Glutamatergic neuron (in vitro differentiated cells): ENCODE measurements at regions not wholly inside any gene's neighbourhood (a gene's known extent, or its start where the extent isn't known, plus 50 kb on each side); places are given as distances from the start of the nearest gene placed in this dataset.

ENCODE experiments used
- DNase-seq: peaks from one replicate; pipeline ENCODE4 v3.0.0; 2022
- H3K27ac Mint-ChIP-seq: one replicate; pipeline ENCODE4 v1.8.0; 2020; ENCODE audit warnings: mild to moderate bottlenecking, mixed read lengths, inconsistent platforms; ENCODE audit not compliant: unreplicated experiment
- H3K27me3 Mint-ChIP-seq: one replicate; pipeline ENCODE4 v1.8.0; 2020; ENCODE audit warnings: mild to moderate bottlenecking, moderate library complexity, mixed read lengths, inconsistent platforms; ENCODE audit not compliant: unreplicated experiment
- H3K36me3 Mint-ChIP-seq: one replicate; pipeline ENCODE4 v1.8.0; 2020; ENCODE audit warnings: mild to moderate bottlenecking, mixed read lengths, inconsistent platforms; ENCODE audit not compliant: unreplicated experiment
- H3K4me1 Mint-ChIP-seq: one replicate; pipeline ENCODE4 v1.8.0; 2020; ENCODE audit warnings: mild to moderate bottlenecking, low read depth, mixed read lengths, inconsistent platforms; ENCODE audit not compliant: unreplicated experiment
- H3K4me3 Mint-ChIP-seq: one replicate; pipeline ENCODE4 v1.8.0; 2020; ENCODE audit warnings: mild to moderate bottlenecking, mixed read lengths, inconsistent platforms; ENCODE audit not compliant: unreplicated experiment
- H3K9me3 Mint-ChIP-seq: one replicate; pipeline ENCODE4 v1.8.0; 2020; ENCODE audit warnings: mild to moderate bottlenecking, moderate library complexity, mixed read lengths, inconsistent platforms; ENCODE audit not compliant: unreplicated experiment
- CTCF ChIP-seq: fragments of 200-600 bp; sonication (generic); IDR thresholded peaks from one replicate; pipeline ENCODE4 v1.5.0; 2021; ENCODE audit not compliant: partially characterized antibody, unreplicated experiment

DNA sequence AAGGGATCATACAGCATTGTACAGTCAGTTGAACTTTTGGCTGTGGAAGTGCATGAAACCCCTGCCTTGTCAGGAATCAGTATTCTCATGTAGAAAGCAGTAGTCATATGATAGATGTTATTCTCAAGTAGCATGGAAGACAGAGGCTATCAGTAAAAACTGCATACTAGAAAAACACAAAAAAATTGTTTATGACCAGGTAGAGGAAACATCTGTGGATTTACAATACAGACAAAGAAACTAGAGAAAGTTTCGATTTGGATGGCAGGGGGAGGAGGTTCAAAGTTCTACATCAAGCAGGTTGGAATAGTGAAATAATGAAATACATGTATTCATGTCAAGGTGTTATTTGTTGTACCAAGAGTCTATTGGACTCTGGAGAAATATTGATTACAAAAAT, 212.3 kb upstream of the DDI1 start:
- Mint-ChIP-seq H3K9me3 (no peaks in the 10 kb centered on the region), H3K27me3 (no peaks in the 10 kb centered on the region), H3K36me3 (peaks cover 5% of the 10 kb centered on the region), H3K4me1 (no peaks in the 10 kb centered on the region), H3K4me3 (no peak overlapping the region), H3K27ac (no peak overlapping the region)
- TF ChIP-seq CTCF: no peak
- DNase-seq: no peak

DNA sequence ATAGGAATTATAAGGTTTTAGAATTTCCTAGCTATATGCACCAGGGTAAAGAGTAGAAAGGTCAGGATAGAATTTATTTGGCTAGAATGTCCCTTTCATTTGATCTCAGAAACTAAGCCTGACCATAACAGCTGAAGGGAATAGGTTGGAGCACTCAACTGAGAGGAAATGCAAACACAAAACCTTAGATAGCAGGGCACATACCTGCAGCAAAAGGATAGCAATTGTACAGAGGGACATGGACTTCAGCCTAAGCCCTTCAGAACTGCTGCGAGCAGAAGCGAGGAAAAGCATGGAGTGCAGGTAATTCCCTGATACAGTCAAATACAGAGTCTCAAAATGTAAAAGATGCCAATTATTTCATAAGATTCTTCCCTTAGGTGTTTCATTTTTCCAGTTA, 211.0 kb upstream of the DDI1 start:
- H3K36me3 Mint-ChIP-seq: peaks cover 10% of the 10 kb centered on the region
- DNase-seq: no peak
- H3K27ac Mint-ChIP-seq: no peak overlapping the region
- H3K9me3 Mint-ChIP-seq: no peaks in the 10 kb centered on the region
- no peak overlapping the region for H3K4me3 Mint-ChIP-seq
- H3K27me3 Mint-ChIP-seq: no peaks in the 10 kb centered on the region
- TF ChIP-seq CTCF: no peak
- no peaks in the 10 kb centered on the region for H3K4me1 Mint-ChIP-seq

DNA sequence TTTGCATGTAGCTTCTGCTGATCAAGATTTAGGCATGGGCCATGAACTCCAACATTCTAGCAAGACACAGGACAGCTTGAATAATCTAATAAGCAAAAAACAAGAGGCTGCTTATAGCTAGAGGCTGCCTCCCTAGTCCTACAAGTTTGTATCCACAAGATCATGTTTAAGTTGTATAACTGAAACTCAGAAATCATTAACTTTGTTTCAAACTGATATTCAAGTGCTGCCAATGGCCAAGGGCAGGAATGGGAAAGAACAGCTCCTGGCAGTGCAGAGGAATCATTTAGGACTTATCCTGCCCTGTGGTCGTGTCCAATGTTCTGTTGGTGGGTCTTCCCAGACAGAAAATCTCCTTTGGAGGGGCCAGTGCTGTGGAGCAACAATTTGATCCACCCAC, 209.6 kb upstream of the DDI1 start:
- H3K36me3 Mint-ChIP-seq: peaks cover 5% of the 10 kb centered on the region
- TF ChIP-seq CTCF: no peak
- no peak overlapping the region for H3K4me3 Mint-ChIP-seq
- H3K27me3 Mint-ChIP-seq: no peaks in the 10 kb centered on the region
- DNase-seq: no peak
- no peak overlapping the region for H3K27ac Mint-ChIP-seq
- no peaks in the 10 kb centered on the region for H3K4me1 Mint-ChIP-seq
- H3K9me3 Mint-ChIP-seq: no peaks in the 10 kb centered on the region

DNA sequence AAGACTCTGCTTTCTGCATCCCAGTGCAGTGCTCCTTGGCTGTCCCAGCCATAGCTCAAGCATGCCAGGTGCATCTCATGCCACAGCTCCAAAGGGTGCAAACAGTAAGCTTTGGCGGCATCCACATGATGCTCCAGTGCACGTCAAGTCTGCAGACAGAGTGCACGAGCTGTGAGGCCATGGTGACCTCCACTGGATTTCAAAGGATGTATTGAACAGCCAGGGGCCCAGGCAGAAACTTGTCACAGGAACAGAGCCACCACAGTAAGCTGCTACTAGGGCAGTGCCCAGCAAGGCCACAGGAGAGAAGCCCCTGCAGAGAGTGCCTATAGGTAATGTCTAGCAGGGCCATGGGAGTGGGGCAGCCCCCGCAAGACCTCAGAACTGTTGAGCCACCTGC, 206.8 kb upstream of the DDI1 start:
- peaks cover 2% of the 10 kb centered on the region for H3K9me3 Mint-ChIP-seq
- H3K27me3 Mint-ChIP-seq: no peaks in the 10 kb centered on the region
- H3K4me1 Mint-ChIP-seq: no peaks in the 10 kb centered on the region
- TF ChIP-seq CTCF: no peak
- no peak overlapping the region for H3K4me3 Mint-ChIP-seq
- DNase-seq: no peak
- no peak overlapping the region for H3K27ac Mint-ChIP-seq
- peaks cover 5% of the 10 kb centered on the region for H3K36me3 Mint-ChIP-seq

GRCh38 chr11:103830205-103830604, 206.2 kb upstream of the DDI1 start:
- peaks cover 5% of the 10 kb centered on the region for H3K36me3 Mint-ChIP-seq
- DNase-seq: no peak
- H3K4me3 Mint-ChIP-seq: no peak overlapping the region
- peaks cover 4% of the 10 kb centered on the region for H3K9me3 Mint-ChIP-seq
- H3K4me1 Mint-ChIP-seq: no peaks in the 10 kb centered on the region
- H3K27me3 Mint-ChIP-seq: no peaks in the 10 kb centered on the region
- no peak overlapping the region for H3K27ac Mint-ChIP-seq
- TF ChIP-seq CTCF: no peak
